Kidney glomerular epithelial cell (primary cell): ENCODE measurements at regions not wholly inside any gene's neighbourhood (a gene's known extent, or its start where the extent isn't known, plus 50 kb on each side); places are given as distances from the start of the nearest gene placed in this dataset.
A peak's percentile ranks its signal among the peaks of the same experiment; 100 is the strongest.
"Not testable (repeated sequence)": the region's sequence is repeated elsewhere in the genome, so short reads cannot be mapped to it uniquely, and the experiment has no call there.

Source experiments
- DNase-seq: peaks from one replicate; lab custom pipeline; 2025; lab: John Stamatoyannopoulos, UW

DNA sequence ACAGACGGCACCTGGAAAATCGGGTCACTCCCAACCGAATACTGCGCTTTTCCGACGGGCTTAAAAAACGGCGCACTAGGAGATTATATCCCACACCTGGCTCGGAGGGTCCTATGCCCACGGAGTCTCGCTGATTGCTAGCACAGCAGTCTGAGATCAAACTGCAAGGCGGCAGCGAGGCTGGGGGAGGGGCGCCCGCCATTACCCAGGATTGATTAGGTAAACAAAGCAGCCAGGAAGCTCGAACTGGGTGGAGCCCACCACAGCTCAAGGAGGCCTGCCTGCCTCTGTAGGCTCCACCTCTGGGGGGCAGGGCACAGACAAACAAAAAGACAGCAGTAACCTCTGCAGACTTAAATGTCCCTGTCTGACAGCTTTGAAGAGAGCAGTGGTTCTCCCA is 64.5 kb downstream of the SLC30A10 start:
- not testable (repeated sequence) for DNase-seq

DNA sequence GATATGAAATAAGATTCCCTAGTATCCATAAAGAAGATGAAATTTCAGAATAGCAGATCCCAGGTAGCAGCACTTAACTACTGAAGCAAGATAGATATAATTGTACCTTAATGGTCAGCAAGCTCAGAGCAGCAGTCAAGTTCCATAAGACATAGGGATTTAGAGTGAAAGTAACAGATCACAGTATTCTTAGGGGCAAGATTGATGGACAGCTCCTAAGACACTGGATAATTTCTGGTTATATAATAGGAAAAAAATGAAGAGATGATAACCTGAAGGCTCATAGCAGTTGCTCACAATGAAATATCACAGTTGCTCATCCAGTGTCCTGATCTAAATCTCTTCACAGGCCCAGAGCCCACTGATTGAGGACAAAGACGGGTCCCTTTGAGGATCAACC is 66.0 kb downstream of the SLC30A10 start:
- no peak for DNase-seq

DNA sequence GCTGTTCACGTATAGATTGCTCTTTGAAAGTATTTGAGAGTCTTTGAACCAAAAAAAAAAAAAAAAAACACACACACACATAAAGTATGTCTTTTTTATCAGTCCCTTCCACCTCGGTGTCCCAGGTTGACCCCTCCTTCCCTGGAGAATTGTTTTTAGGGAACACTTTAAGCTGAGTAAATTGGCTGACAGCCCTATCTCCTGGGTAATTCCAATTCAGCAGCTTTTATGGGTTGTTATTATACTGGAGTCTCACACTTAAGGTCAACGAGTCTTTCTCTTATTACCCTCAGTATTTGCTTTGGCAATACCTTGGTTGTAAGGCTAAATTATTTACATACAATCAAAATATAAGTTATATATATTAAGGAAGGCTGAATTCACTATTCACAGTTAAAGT is 69.4 kb downstream of the SLC30A10 start:
- DNase-seq, result no peak

DNA sequence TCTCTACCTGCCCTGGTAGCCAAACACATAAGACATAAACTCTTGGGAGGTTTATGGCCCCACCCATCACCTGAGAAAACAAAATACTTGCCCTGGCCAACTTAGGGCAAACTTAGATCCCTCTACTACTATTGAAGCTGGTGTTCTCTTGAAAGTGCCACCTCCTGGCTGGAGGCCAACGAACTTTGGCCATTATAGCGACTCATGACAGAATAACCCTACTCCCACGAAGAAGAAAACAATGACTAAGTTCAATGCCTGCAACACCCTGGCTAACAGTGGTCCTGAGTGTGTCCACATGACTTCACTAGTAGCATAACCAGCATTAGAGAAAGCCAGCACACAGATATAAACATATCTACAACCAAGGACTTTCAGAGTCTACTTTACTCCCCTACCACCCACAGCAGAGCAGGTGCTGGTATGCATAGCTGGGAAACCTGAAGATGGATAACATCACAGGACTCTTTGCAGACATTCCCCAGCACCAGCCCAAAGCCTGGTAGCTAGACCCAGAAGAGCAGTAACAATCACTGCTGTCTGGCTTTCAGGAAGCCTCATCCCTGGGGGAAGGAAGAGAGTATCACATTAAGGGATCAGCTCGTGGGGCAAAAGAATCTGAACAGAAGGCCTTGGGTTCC is 81.0 kb downstream of the SLC30A10 start:
- peak; percentile 6 for DNase-seq

DNA sequence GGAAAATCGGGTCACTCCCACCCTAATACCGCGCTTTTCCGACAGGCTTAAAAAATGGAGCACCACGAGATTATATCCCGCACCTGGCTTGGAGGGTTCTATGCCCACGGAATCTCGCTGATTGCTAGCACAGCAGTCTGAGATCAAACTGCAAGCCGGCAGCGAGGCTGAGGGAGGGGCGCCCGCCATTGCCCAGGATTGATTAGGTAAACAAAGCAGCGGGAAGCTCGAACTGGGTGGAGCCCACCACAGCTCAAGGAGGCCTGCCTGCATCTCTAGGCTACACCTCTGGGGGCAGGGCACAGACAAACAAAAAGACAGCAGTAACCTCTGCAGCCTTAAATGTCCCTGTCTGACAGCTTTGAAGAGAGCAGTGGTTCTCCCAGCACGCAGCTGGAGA is 88.8 kb downstream of the SLC30A10 start:
- not testable (repeated sequence) for DNase-seq

DNA sequence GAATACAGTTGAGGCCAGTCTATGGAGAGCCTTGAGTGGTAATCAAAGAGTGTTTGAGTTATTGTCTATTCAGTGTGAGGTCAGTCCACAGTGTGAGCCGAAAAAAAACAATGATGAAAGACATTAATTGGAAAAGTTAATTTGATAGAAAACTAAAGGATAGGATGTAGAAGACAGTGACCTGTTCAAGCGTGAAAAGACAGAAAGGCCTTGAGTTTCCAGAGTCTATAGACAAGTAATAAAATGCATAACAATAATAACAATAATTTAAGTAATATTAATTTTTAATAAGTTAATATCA is 90.4 kb downstream of the SLC30A10 start:
- DNase-seq, result no peak

DNA sequence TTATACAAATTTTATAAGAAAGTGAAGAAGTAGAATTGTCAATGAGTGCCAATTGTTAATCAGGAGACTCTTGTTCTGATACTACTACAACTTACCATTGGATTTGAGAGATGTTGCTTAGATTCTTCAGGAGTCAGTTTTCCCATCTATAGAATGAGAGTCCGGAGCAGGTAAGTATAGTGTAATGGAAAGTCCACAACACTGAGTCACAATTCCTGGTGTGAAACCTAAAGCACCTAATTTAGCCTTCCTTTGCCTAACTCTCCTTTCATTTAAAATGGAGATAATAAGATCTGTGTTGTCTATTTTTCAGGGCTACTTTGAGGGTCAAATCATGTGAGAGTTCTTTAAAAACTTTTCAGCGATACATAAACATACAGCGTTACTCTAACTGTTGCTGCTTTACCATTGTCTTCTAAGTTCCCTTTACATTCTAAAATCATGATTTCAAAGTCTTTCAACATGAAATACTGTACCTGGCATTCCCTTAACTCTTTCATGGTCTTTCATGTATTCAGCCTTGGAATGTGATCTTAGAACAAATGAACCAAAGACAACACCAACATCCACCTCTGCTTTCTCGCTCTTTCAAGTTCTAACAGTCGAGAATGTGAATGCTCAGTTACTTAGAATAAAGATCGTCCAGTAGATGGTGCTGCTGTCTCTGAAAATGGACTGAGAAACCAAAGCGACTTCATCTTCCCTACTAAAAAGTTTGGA is 90.9 kb downstream of the SLC30A10 start:
- DNase-seq, result peak; percentile 66

DNA sequence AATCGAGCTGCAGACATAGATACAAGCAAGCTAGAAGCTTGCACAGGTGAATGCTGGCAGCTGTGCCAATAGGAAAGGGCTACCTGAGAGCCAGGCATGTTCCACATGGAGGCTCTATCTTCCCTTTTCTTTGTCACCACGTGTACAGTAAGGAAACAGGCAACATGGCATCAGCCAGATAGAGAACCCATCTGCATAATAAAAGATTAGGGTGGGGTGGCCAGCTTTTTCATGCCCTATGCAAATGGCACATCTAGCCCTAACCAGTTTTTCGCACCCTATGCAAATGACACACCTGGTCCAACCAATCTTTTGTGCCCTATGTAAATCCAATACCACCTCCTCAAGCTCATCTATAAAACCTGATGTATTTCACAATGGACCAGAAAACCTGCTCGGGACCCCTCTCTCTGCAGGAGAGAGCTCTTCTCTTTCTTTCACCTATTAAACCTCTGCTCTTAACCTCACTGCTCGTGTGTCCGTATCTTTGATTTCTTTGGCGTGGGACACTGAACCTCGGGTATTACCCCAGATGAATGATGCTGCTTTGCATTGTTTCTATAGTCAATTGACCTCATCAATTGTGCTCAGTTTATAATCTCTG is 93.9 kb downstream of the SLC30A10 start:
- no peak for DNase-seq

DNA sequence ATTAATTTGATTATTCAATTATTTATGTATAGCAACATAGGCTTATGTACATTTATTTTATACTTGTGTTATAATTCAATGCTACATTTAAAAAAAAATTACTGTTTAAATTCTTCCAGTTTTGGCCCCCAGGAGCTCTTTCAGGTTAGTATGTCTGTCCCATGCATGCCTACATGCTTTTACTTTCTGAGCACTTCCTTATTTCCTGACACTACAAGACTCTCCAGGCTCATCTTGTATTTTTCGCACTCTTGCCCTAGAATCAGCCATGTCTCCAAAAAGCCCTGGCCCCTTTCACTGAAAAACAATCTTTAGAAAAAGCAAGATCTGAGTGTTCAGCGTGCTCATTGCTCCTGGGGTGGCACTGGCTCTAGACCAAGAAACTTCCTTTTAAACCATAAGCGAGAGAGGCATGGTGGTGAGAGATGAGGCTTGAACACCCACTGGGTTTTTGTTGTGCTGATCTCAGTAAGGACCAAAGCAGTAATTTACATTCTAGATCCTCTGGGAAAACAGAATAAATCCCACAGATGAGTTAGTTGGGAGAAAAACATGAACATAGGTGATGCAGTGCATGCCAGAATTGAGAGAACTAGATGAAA is 95.0 kb downstream of the SLC30A10 start:
- DNase-seq, result no peak

DNA sequence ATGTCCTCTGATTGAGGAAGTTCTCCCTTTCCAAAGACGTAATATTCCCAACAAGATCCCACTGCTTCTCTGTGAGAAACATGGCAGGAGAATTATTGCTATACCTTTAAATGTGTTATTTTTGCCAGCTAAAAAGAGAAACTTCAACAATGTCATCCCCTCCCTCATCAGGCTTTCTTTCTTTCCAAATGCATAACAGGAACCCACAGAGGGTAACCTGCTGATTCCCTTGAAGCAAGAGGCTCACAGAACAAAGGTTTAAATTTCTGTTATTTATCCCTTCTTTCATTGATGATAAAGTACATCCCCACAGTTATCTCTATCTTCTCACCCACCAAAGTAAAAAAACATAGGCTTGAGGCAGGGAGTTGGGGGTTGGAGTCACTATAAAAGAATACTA is 102.1 kb downstream of the SLC30A10 start:
- no peak for DNase-seq

DNA sequence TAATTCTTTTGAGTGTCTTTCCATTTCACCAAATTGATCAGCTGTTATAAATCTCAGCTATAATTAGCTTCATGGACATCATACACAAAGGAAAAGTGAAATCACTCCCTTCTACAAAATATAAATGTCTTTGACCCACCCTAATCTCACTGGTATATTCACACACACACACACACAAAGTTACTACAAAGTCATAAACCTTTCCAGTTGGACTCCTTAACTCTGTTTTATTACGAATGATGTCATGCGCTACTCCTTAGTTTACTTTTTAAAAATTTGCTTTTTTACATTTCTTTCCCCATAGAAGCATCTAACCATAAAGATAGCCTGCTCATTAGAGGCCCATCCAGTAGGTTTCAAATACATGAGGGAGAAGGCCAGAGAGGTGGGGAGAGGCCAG is 103.0 kb downstream of the SLC30A10 start:
- DNase-seq, result no peak

DNA sequence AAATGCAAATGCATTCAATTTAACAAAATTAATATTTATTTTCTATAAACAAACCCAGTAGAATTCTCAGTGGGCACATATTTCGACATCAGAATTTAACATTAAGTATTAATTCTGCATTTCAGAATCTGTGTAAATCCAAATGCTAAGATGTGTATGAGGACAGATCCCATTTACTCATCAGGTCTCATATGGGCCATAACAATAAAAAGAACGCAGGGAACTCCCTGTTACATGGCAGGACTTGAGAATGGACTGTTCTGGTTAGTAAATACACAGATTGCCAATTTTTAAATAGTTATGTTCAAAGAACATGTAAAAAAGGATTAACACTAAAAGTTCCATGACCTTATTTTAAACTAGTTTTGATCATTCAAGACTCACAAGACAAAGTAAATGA is 104.0 kb downstream of the SLC30A10 start:
- no peak for DNase-seq

DNA sequence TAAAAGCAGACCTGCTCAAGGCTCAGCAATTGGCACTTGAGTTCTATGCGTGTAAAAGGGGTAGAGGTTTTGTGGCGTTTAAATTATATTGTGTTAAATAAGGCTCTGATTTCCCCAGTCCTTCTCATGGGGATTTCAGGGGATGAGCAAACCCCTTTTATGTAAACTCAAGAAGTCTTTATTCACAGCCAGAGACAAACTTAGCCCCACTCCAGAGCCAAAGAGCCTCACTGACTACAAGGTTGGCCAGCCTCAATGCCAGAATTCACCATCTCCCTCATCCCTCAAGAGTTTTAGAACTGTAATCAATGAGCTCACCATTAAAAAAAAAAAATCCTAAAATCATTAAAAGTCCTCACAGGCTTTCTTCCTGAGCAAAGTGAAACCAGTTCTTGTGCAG is 107.8 kb downstream of the SLC30A10 start:
- DNase-seq, result no peak

DNA sequence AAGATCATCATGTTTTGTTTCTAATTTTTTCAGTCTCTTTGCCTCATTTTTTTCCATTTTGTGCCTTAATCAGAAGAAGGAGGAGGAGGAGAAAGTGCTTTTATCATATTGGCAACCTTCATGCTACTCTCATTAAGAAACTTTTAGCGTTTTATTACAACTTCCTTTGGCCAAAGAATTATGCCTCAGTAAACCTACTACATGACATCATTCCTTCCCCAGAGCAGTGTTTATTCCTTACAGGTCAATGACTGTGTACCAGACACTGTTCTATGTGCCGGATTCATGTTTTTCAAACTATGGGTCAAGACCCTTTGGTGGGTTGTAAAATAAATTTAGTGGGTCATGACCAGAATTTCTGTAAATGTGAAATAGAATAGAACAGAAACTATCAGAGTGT is 110.4 kb downstream of the SLC30A10 start:
- no peak for DNase-seq

DNA sequence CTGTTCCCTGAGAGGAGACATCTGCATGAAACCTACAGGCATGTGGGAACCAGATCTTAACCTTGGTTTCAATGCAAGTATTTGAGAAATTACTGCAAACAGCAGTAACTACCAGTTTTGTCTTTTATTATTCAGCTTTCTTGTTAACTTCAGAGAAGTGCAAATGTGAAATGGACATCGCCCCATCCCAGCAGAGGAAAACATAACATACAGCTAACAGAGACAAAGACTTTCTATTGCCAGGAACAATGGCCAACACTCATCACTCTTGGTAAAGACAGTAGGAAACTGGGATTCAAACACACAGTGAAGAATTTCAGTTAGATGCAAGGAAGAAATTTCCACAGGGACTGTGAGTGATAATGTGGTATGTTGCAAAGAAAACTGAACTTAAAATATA is 115.1 kb downstream of the SLC30A10 start:
- no peak for DNase-seq

DNA sequence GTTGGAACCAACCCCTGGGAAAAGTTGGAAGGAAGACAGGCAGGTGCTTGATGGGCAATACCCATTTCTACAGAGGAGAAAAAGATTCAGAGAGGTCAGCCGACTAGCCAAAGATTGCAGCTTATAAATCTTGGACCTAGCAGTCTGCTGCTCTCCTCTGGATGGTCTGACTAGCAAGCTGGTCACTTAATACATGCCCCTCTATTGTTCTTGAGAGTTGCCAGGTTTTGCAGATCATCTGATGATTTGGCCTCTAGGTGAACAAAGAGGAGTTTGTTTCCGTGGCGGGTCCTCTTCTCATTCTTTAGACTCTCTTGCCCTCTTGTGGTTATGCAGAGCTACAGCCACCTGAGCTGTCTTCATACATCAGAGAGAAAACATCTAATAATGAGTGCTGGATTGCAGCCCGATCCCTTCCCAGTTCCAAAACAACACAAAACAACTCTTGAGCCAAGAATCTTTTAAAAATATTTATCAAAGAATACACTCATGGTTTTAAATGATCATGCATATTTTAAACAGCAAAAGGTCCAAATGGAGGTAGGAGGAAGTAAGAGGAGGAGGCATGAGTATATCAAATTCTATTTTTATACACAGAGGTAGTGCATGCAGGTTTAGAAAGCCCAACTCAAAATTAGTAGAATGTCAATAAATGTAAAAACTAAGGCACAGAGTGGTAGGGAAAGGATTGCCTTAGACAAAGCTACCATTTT is 115.7 kb downstream of the SLC30A10 start:
- DNase-seq, result peak; percentile 69

DNA sequence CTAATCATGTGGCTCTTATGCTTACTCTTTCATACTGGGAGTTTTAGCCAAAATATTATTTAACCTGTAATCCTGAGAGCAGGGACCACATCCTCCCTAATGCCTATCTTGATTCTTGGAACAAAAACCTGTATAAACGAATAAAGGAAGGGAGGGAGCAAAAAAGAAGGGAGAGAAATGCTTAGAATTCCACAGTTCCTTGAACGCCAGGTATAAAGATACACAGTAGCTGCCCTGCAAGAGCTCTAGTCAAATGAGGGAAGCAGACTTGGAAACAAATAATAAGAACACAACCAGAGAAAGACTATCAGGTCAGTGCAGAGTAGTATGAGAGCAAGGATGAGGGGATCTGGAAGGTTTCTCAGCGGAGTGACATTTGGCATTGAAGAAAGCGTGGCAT is 116.3 kb downstream of the SLC30A10 start:
- DNase-seq, result no peak

DNA sequence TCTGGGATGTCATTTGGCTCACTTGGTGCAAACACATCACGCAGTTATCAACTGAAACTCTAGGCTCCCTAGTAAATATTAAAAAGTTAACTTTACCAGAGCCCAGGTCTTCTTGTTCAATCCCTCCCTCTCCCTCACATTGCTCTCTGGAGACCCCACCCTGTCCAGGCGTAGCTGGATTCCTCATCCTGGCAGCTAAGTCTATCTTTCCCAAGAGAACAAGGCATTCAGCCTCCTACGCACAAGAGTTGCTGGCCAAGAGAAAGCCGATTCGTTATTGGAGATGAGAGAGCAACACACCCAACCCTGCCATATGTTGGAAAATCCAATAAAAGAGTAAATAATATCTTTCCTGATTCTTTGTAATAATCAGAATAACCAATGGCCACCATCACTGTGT is 117.9 kb downstream of the SLC30A10 start:
- DNase-seq, result no peak

DNA sequence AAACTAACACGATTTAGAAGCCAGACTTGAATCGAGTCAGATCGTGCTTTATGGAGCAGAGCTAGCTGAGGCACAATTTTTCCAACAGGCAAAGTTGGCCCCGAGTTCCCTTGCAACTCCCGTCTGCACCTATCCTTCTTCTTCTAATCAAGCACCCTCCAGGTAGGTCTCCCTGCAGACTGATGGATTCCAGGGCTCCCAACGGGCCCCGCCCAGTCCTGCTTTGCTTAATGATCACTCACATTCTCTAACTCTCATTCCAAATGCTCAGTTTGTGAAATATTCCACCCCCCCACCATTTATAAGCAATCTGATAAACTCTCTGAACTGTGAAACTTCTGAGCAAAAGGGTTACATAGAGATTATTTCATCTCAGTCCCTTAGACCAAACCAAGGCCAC is 119.6 kb downstream of the SLC30A10 start:
- DNase-seq, result no peak

DNA sequence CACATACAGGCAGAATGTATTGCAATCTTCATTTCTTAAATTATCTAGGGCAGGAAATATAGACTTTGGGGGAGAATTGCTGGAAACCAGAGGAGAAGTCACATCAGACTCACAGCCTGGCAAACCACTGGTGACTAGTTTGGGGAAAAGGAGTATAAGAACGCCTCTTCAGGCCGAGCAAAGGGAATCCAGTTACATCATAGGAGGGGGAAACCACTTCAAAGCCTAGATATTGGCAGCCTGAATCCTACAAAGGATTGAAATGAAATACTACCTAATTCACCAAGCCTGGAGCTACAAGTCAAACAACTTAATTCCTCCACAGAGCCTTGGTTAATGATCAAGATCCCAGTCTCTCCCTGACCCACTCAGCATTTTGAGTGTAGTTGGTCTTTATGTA is 121.7 kb downstream of the SLC30A10 start:
- DNase-seq, result no peak

DNA sequence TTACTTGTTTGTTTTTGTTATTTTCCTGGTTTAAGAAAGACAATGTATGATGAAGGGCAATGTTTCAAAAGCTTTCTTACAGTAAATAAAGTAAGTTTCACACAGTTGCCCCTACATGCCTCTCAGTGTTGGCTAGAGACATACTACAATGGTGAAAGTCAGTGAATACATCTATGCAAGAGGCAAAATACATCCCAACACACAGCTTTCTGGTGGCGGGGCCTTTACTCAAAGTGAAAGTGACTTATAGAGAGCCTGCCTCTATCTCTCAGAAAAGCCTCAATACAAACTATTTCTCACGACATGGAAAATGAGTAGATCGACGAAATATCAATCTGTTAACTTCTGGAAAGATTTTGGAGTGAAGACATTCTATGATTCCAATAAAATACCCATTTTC is 122.3 kb downstream of the SLC30A10 start:
- DNase-seq, result no peak

DNA sequence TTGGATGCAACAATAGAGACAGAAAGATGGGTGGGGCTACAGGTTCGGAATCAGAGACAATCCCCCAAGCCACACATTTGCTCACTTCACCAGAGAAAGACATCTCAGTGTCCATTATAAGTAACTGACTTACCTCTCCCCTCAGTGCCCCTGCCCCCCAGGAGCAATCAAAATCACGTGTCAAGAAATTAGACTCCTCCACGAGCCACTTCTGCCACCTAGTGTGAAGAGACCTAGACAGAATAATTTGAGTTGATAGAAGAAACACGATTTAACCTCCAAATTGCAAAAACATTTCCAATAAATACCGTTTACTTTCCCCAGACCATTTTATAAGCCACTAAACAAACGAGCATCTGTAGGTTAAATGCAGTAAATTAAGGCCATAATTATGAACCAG is 123.2 kb downstream of the SLC30A10 start:
- DNase-seq, result no peak
